ENCODE measurements at regions not wholly inside any gene's neighbourhood (a gene's known extent, or its start where the extent isn't known, plus 50 kb on each side); places are given as distances from the start of the nearest gene placed in this dataset.

DNA sequence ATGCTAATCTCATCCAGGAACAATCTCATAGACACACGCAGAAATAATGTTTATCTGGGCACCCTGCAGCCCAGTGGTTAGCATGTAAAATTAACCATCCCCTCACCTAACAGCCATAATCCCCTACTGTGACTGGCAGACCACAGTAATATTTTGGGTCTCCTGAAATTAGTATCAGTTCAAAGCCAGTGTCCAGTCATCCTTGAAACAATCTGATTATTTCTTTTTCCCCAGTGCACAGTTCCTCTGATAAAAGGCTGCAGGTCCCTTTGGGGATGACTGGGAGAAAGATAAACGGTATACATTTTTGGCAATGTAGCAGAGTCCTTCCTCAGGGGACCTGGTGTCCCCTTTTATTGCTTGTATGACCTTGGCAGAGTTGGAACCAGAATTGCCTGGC is 50.4 kb upstream of the CYSLTR2 start:
- TF ChIP-seq EZH2 (IDR thresholded peaks at IDR 0.05; ENCODE audit: borderline replicate concordance, insufficient read depth, low read length, poor library complexity, severe bottlenecking), result no peak
- TF ChIP-seq, protein P1, sequence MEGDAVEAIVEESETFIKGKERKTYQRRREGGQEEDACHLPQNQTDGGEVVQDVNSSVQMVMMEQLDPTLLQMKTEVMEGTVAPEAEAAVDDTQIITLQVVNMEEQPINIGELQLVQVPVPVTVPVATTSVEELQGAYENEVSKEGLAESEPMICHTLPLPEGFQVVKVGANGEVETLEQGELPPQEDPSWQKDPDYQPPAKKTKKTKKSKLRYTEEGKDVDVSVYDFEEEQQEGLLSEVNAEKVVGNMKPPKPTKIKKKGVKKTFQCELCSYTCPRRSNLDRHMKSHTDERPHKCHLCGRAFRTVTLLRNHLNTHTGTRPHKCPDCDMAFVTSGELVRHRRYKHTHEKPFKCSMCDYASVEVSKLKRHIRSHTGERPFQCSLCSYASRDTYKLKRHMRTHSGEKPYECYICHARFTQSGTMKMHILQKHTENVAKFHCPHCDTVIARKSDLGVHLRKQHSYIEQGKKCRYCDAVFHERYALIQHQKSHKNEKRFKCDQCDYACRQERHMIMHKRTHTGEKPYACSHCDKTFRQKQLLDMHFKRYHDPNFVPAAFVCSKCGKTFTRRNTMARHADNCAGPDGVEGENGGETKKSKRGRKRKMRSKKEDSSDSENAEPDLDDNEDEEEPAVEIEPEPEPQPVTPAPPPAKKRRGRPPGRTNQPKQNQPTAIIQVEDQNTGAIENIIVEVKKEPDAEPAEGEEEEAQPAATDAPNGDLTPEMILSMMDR (IDR thresholded peaks at IDR 0.05; ENCODE audit: poor library complexity, severe bottlenecking), result no peak
- TF ChIP-seq SMC3 (conservative IDR thresholded peaks at IDR 0.05; ENCODE audit: poor library complexity), result no peak
- no peak for TF ChIP-seq EP300 (conservative IDR thresholded peaks at IDR 0.05; ENCODE audit: poor library complexity, severe bottlenecking)
- no peak for TF ChIP-seq REST (IDR thresholded peaks at IDR 0.05; ENCODE audit: borderline replicate concordance)
- no peak for TF ChIP-seq TAF1 (IDR thresholded peaks at IDR 0.05; ENCODE audit: low read depth)
- no peak for TF ChIP-seq RAD21 (conservative IDR thresholded peaks at IDR 0.05)
- no peak for TF ChIP-seq POLR2AphosphoS5 (IDR thresholded peaks at IDR 0.05)
- no peak for TF ChIP-seq MXI1 (conservative IDR thresholded peaks at IDR 0.05; ENCODE audit: poor library complexity, severe bottlenecking)
